Right lobe of liver (tissue), 6 donors: ENCODE measurements at regions not wholly inside any gene's neighbourhood (a gene's known extent, or its start where the extent isn't known, plus 50 kb on each side); places are given as distances from the start of the nearest gene placed in this dataset.

Source experiments
- ATAC-seq, 4 donors: fragments of 200-7000 bp; cut with Tn5 transposase; one replicate each; pipeline ENCODE4 v1.9.1; 2020; ENCODE audit warnings: mild to moderate bottlenecking in 4 of 4, moderate library complexity in 4 of 4
- DNase-seq, 3 donors: peaks; one replicate each; pipeline ENCODE4 v3.0.0-alpha.2; 2020
- H3K27ac ChIP-seq, 3 donors: fragments of 200-600 bp; one replicate each; pipeline ENCODE4 v1.8.0; 2022
- H3K27me3 ChIP-seq, 2 donors: fragments of 200-600 bp; one replicate each; pipeline ENCODE4 v1.8.0; 2022
- H3K36me3 ChIP-seq, 4 donors: fragments of 200-600 bp; sonication (generic) in 1 of 4; one replicate each; pipeline versions ENCODE4 v1.5.1 to v1.8.0; 2017 to 2022; ENCODE audit warnings: control low read depth in 1 of 4
- H3K4me1 ChIP-seq, 4 donors: fragments of 200-600 bp; sonication (generic) in 1 of 4; one replicate each; pipeline versions ENCODE4 v1.5.1 to v1.8.0; 2017 to 2022; ENCODE audit warnings: control low read depth in 1 of 4
- H3K4me3 ChIP-seq, 3 donors: fragments of 200-600 bp; one replicate each; pipeline ENCODE4 v1.8.0; 2022
- H3K9me3 ChIP-seq, 4 donors: fragments of 200-600 bp; sonication (generic) in 1 of 4; one replicate each; pipeline versions ENCODE4 v1.5.1 to v1.8.0; 2017 to 2022; ENCODE audit warnings: control low read depth in 1 of 4
- CTCF ChIP-seq, 4 donors: fragments of 200-600 bp in 3 of 4; fragments of 450-650 bp in 1 of 4; IDR thresholded peaks; one replicate each; pipeline versions ENCODE4 v1.5.1 to v1.8.0; 2016 to 2022; ENCODE audit warnings: antibody characterized with exemption in 4 of 4, mild to moderate bottlenecking in 2 of 4
- POLR2A ChIP-seq: fragments of 450-650 bp; IDR thresholded peaks from one replicate; pipeline ENCODE4 v1.6.1; 2017; ENCODE audit warnings: antibody characterized with exemption, mild to moderate bottlenecking
- WGBS: methylation state at CpG from one replicate; pipeline ENCODE4 v1.1.6; 2018; ENCODE audit warnings: low coverage, low lambda C conversion rate; ENCODE audit not compliant: insufficient coverage; ENCODE audit errors: missing lambda C conversion rate; 5-methylcytosine and 5-hydroxymethylcytosine counted together
- intact Hi-C, 2 donors: fragments of 100-400 bp; cut with DNase I; formaldehyde crosslinking; loops; one replicate each; pipeline versions ENCODE4 v1.11.2 to v1.14.1; 2022
- donor health status: DM: no; HTN: yes; CAD: no.
- donor health status: DM: no; HTN: no; CAD: no.
- donor health status: DM: no; HTN: no; CAD: no.
- donor health status: DM: no; HTN: yes; CAD: no.
- donor health status: DM: no; HTN: yes; CAD: no.

- intact Hi-C loops: no loop called here
- H3K36me3 ChIP-seq: no peaks in the 10 kb centered on the region
- no peaks in the 10 kb centered on the region for H3K9me3 ChIP-seq
- DNase-seq (no peak), ATAC-seq (no peak)
- H3K4me3 ChIP-seq: no peak overlapping the region
- no peaks in the 10 kb centered on the region for H3K27me3 ChIP-seq
- TF ChIP-seq CTCF (IDR thresholded peaks at IDR 0.05) (no peak), POLR2A (no peak)
- WGBS: 59% methylated on average over 10 of the region's 17 CpGs
- H3K4me1 ChIP-seq: no peaks in the 10 kb centered on the region
- no peak overlapping the region for H3K27ac ChIP-seq
Measured at GRCh38 chr5:178796165-178796945, 63.4 kb upstream of the ZNF354B start.

- TF ChIP-seq CTCF (IDR thresholded peaks at IDR 0.05) (no peak), POLR2A (no peak)
- ATAC-seq (no peak), DNase-seq (no peak)
- no peaks in the 10 kb centered on the region for H3K9me3 ChIP-seq
- H3K36me3 ChIP-seq: no peaks in the 10 kb centered on the region
- intact Hi-C loops: no loop called here
- H3K27me3 ChIP-seq: no peaks in the 10 kb centered on the region
- WGBS: no CpG with 5 or more reads among the region's 16 CpGs
- no peak overlapping the region for H3K4me3 ChIP-seq
- H3K27ac ChIP-seq: no peak overlapping the region
- H3K4me1 ChIP-seq: no peaks in the 10 kb centered on the region
Measured at GRCh38 chr5:178794433-178794832, 64.0 kb upstream of the ZNF354A start.

GRCh38 chr5:178793696-178794095, 63.2 kb upstream of the ZNF354A start:
- no peak for ATAC-seq
- no peak overlapping the region for H3K4me3 ChIP-seq
- H3K9me3 ChIP-seq: no peaks in the 10 kb centered on the region
- TF ChIP-seq POLR2A (no peak), CTCF (IDR thresholded peaks at IDR 0.05) (no peak)
- 71% methylated on average over 1 of the region's 17 CpGs for WGBS
- H3K27me3 ChIP-seq: no peaks in the 10 kb centered on the region
- DNase-seq: no peak
- no peaks in the 10 kb centered on the region for H3K36me3 ChIP-seq
- no peak overlapping the region for H3K27ac ChIP-seq
- intact Hi-C loops: no loop called here
- no peaks in the 10 kb centered on the region for H3K4me1 ChIP-seq

- ATAC-seq (peak in 2 of 4 donors; percentile 31 to 48), DNase-seq (no peak)
- H3K4me1 ChIP-seq: no peaks in the 10 kb centered on the region
- no peak for TF ChIP-seq POLR2A
- TF ChIP-seq CTCF (IDR thresholded peaks at IDR 0.05): peak in 3 of 4 donors; percentile 19 to 25 (median 21)
- intact Hi-C loops: no loop called here
- H3K4me3 ChIP-seq: no peak overlapping the region
- WGBS: 42% methylated on average over 2 of the region's 12 CpGs
- H3K36me3 ChIP-seq: no peaks in the 10 kb centered on the region
- no peak overlapping the region for H3K27ac ChIP-seq
- no peaks in the 10 kb centered on the region for H3K9me3 ChIP-seq
- H3K27me3 ChIP-seq: no peaks in the 10 kb centered on the region
Measured at GRCh38 chr5:178793151-178793550, 62.7 kb upstream of the ZNF354A start.
